ENCODE measurements at regions not wholly inside any gene's neighbourhood (a gene's known extent, or its start where the extent isn't known, plus 50 kb on each side); places are given as distances from the start of the nearest gene placed in this dataset.

GRCh38 chr3:168414149-168414548 is 318.4 kb upstream of the GOLIM4 start:
- Histone ChIP-seq H3K9me3 (ENCODE audit: control insufficient read depth, low read depth, low read length) (no peaks in the 10 kb centered on the region), H2AFZ (ENCODE audit: control insufficient read depth, low read length) (no peak overlapping the region), H3K9ac (ENCODE audit: control insufficient read depth, extremely low read depth, insufficient read depth, low read length) (no peak overlapping the region), H4K20me1 (ENCODE audit: control insufficient read depth, extremely low read depth, insufficient read depth, low read length) (no peaks in the 10 kb centered on the region), H3K4me1 (ENCODE audit: control insufficient read depth, extremely low read depth, insufficient read depth, low read length) (no peaks in the 10 kb centered on the region), H3K79me2 (ENCODE audit: control insufficient read depth, insufficient read depth, low read length) (no peaks in the 10 kb centered on the region), H3K4me2 (ENCODE audit: control insufficient read depth, extremely low read depth, insufficient read depth, low read depth, low read length) (no peak overlapping the region), H3K27ac (ENCODE audit: control insufficient read depth, insufficient read depth, low read length) (no peak overlapping the region), H3K36me3 (ENCODE audit: control insufficient read depth in 2 of 2, extremely low read depth in 1 of 2, insufficient read depth in 2 of 2, low read length in 2 of 2) (no peaks in the 10 kb centered on the region), H3K9me1 (ENCODE audit: control insufficient read depth, extremely low read depth, insufficient read depth, low read length) (no peaks in the 10 kb centered on the region), H3K4me3 (ENCODE audit: control insufficient read depth in 2 of 3, extremely low read depth in 1 of 3, insufficient read depth in 2 of 3, low read depth in 1 of 3, low read length in 3 of 3) (no peak overlapping the region), H3K27me3 (ENCODE audit: control insufficient read depth, extremely low read depth, insufficient read depth, low read length) (no peaks in the 10 kb centered on the region)
- DNase-seq (ENCODE audit: low read depth, low spot score) (no peak), FAIRE-seq (no peak)
- dilution Hi-C loops (cut with MboI; ENCODE audit: extremely low pct_ligation_motif_present, low sequenced_read_pairs), result no loop called here
- TF ChIP-seq CTCF (optimal IDR thresholded peaks at IDR 0.05 in 1 of 3, IDR thresholded peaks at IDR 0.05 in 1 of 3, conservative IDR thresholded peaks at IDR 0.05 in 1 of 3; ENCODE audit: extremely low read depth in 1 of 3, insufficient read depth in 2 of 3, low read length in 3 of 3), result no peak
- TF ChIP-seq EZH2 (IDR thresholded peaks at IDR 0.05; ENCODE audit: low read length), result no peak

GRCh38 chr3:168407381-168407780 is 311.7 kb upstream of the GOLIM4 start:
- dilution Hi-C loops (cut with MboI; ENCODE audit: extremely low pct_ligation_motif_present, low sequenced_read_pairs), result no loop called here
- DNase-seq (ENCODE audit: low read depth, low spot score) (no peak), FAIRE-seq (no peak)
- no peaks in the 10 kb centered on the region for H3K27me3 ChIP-seq (ENCODE audit: control insufficient read depth, extremely low read depth, insufficient read depth, low read length)
- H3K4me2 ChIP-seq (ENCODE audit: control insufficient read depth, extremely low read depth, insufficient read depth, low read depth, low read length), result no peak overlapping the region
- H3K4me1 ChIP-seq (ENCODE audit: control insufficient read depth, extremely low read depth, insufficient read depth, low read length), result no peaks in the 10 kb centered on the region
- H3K4me3 ChIP-seq (ENCODE audit: control insufficient read depth in 2 of 3, extremely low read depth in 1 of 3, insufficient read depth in 2 of 3, low read depth in 1 of 3, low read length in 3 of 3), result no peak overlapping the region
- no peaks in the 10 kb centered on the region for H3K9me3 ChIP-seq (ENCODE audit: control insufficient read depth, low read depth, low read length)
- H2AFZ ChIP-seq (ENCODE audit: control insufficient read depth, low read length), result no peak overlapping the region
- H3K36me3 ChIP-seq (ENCODE audit: control insufficient read depth in 2 of 2, extremely low read depth in 1 of 2, insufficient read depth in 2 of 2, low read length in 2 of 2), result no peaks in the 10 kb centered on the region
- TF ChIP-seq EZH2 (IDR thresholded peaks at IDR 0.05; ENCODE audit: low read length) (no peak), CTCF (optimal IDR thresholded peaks at IDR 0.05 in 1 of 3, IDR thresholded peaks at IDR 0.05 in 1 of 3, conservative IDR thresholded peaks at IDR 0.05 in 1 of 3; ENCODE audit: extremely low read depth in 1 of 3, insufficient read depth in 2 of 3, low read length in 3 of 3) (no peak)
- no peak overlapping the region for H3K27ac ChIP-seq (ENCODE audit: control insufficient read depth, insufficient read depth, low read length)
- no peaks in the 10 kb centered on the region for H3K79me2 ChIP-seq (ENCODE audit: control insufficient read depth, insufficient read depth, low read length)
- H3K9ac ChIP-seq (ENCODE audit: control insufficient read depth, extremely low read depth, insufficient read depth, low read length), result no peak overlapping the region
- H4K20me1 ChIP-seq (ENCODE audit: control insufficient read depth, extremely low read depth, insufficient read depth, low read length), result no peaks in the 10 kb centered on the region
- no peaks in the 10 kb centered on the region for H3K9me1 ChIP-seq (ENCODE audit: control insufficient read depth, extremely low read depth, insufficient read depth, low read length)

Measured in keratinocyte (primary cell).